ENCODE measurements at regions not wholly inside any gene's neighbourhood (a gene's known extent, or its start where the extent isn't known, plus 50 kb on each side); places are given as distances from the start of the nearest gene placed in this dataset.

DNA sequence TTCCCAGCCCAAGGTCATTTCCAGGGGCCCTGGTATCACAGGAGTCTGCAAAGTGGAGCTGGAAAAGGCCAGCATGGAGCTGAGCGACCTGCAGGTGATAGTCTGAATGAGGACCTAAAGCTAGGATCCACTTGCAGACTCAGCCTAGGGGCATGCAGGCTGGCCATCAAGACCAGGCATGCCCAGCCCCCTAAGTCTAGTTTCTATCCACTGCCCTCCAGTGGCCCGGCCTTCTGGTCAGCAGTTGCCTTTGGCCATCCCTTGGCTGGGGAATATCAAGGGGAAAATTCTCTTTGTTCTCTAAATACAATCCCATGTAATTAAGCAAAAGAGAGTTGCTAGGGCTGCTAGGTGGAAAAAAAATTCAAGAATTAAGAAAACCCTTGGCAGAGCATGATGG is 96.3 kb upstream of the LHX5 start:
- H3K9me3 ChIP-seq (ENCODE audit: control insufficient read depth, insufficient read depth, low read length) = no peaks in the 10 kb centered on the region; the same call in 1 of the 2 replicates
- ChIA-PET CTCF (no interaction called here), POLR2A (no interaction called here)
- H3K4me3 ChIP-seq (ENCODE audit: low read depth, low read length) = no peak overlapping the region
- peaks cover 3% of the 10 kb centered on the region for H3K27me3 ChIP-seq (ENCODE audit: control insufficient read depth, insufficient read depth, low read length)
- H3K27ac ChIP-seq (ENCODE audit: low read depth, low read length) = no peak overlapping the region
- TF ChIP-seq CTCF (IDR thresholded peaks at IDR 0.05; ENCODE audit: low read depth, low read length) = no peak
- DNase-seq (ENCODE audit: low read depth, low spot score) = no peak

GRCh38 chr12:113565368-113565767 is 93.7 kb upstream of the LHX5 start:
- CTCF ChIA-PET = no interaction called here

GRCh38 chr12:113561068-113561780 is 89.6 kb upstream of the LHX5 start:
- Histone ChIP-seq H3K4me3 (ENCODE audit: low read depth, low read length) (no peak overlapping the region), H3K27me3 (ENCODE audit: control insufficient read depth, insufficient read depth, low read length) (peaks cover 3% of the 10 kb centered on the region), H3K27ac (ENCODE audit: low read depth, low read length) (no peak overlapping the region), H3K9me3 (ENCODE audit: control insufficient read depth, insufficient read depth, low read length) (no peaks in the 10 kb centered on the region)
- CTCF ChIA-PET = interaction anchor here (0.9 kb wide), 1 partner anchor 34 kb away, joined by 3 read pairs; no protein-coding TSS in a partner anchor
- DNase-seq (ENCODE audit: low read depth, low spot score) = no peak
- TF ChIP-seq CTCF (IDR thresholded peaks at IDR 0.05; ENCODE audit: low read depth, low read length) = no peak
- POLR2A ChIA-PET = no interaction called here

More at GRCh38 chr12:113565368-113565767, 93.7 kb upstream of the LHX5 start:
- Histone ChIP-seq H3K4me3 (ENCODE audit: low read depth, low read length) (no peak overlapping the region), H3K9me3 (ENCODE audit: control insufficient read depth, insufficient read depth, low read length) (no peaks in the 10 kb centered on the region; the same call in 1 of the 2 replicates), H3K27ac (ENCODE audit: low read depth, low read length) (no peak overlapping the region), H3K27me3 (ENCODE audit: control insufficient read depth, insufficient read depth, low read length) (peaks cover 3% of the 10 kb centered on the region)
- no peak for TF ChIP-seq CTCF (IDR thresholded peaks at IDR 0.05; ENCODE audit: low read depth, low read length)
- no peak for DNase-seq (ENCODE audit: low read depth, low spot score)
- POLR2A ChIA-PET = no interaction called here

GRCh38 chr12:113559466-113559865 is 87.8 kb upstream of the LHX5 start:
- no peak for DNase-seq (ENCODE audit: low read depth, low spot score)
- no peaks in the 10 kb centered on the region for H3K27me3 ChIP-seq (ENCODE audit: control insufficient read depth, insufficient read depth, low read length)
- no peak overlapping the region for H3K27ac ChIP-seq (ENCODE audit: low read depth, low read length)
- TF ChIP-seq CTCF (IDR thresholded peaks at IDR 0.05; ENCODE audit: low read depth, low read length) = no peak
- no peaks in the 10 kb centered on the region for H3K9me3 ChIP-seq (ENCODE audit: control insufficient read depth, insufficient read depth, low read length)
- H3K4me3 ChIP-seq (ENCODE audit: low read depth, low read length) = no peak overlapping the region
- POLR2A ChIA-PET = no interaction called here
- CTCF ChIA-PET = no interaction called here

DNA sequence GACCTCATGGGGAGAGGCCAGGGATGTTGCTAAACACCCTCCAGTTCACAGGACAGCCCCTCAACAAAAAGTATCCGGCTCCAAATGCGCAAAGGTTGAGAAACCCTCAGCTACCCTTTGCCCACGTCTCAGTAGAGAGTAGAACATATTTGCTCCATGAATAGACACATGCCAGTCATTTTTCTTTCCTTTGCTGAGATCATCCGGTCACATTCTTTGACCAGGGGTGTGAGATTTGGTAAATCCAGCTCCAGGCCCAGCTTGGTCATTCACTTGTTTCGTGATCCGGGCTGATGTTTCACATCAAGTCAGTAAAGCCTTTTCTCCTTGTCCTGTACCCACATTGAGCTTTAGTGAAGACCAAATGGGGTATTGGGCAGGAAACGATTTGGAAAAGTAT is 83.6 kb upstream of the LHX5 start:
- POLR2A ChIA-PET = no interaction called here
- Histone ChIP-seq H3K4me3 (ENCODE audit: low read depth, low read length) (no peak overlapping the region), H3K9me3 (ENCODE audit: control insufficient read depth, insufficient read depth, low read length) (no peaks in the 10 kb centered on the region), H3K27me3 (ENCODE audit: control insufficient read depth, insufficient read depth, low read length) (no peaks in the 10 kb centered on the region), H3K27ac (ENCODE audit: low read depth, low read length) (no peak overlapping the region)
- DNase-seq (ENCODE audit: low read depth, low spot score) = no peak
- CTCF ChIA-PET = no interaction called here
- TF ChIP-seq CTCF (IDR thresholded peaks at IDR 0.05; ENCODE audit: low read depth, low read length) = no peak

Measured in AG04450 (cell line).